PC-9 (cell line): ENCODE measurements at regions not wholly inside any gene's neighbourhood (a gene's known extent, or its start where the extent isn't known, plus 50 kb on each side); places are given as distances from the start of the nearest gene placed in this dataset.

Source experiments
- EZH2 ChIP-seq: fragments of 200-600 bp; sonication (generic); IDR thresholded peaks from 2 replicates; pipeline ENCODE4 v1.8.0; 2017; ENCODE audit warnings: antibody characterized with exemption, low read depth
- TF ChIP-seq, protein P1 (sequence below): fragments of 200-600 bp; sonication (generic); conservative IDR thresholded peaks from 2 replicates; pipeline ENCODE4 v1.6.1; 2017; ENCODE audit warnings: mixed run types, antibody characterized with exemption, mild to moderate bottlenecking, moderate library complexity

DNA sequence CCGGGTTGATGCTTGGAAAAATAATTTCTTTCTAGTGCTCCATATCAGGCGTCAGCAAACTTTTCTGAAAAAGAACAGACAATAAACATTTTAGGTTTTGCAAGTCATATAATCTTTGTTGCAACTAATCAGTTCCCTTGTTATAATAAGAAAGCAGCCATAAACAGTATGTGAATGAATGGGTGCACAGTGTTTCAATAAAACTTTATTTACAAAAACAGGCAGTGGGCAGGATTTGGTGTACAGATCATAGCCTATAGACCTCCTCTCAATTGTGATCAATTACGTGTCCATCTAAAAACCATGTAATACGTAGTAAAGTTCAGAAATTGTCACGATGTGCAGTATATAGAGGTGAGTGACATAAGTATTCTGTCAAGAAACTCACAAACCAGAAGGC lies 143.4 kb downstream of the AREG start:
- TF ChIP-seq, protein P1, sequence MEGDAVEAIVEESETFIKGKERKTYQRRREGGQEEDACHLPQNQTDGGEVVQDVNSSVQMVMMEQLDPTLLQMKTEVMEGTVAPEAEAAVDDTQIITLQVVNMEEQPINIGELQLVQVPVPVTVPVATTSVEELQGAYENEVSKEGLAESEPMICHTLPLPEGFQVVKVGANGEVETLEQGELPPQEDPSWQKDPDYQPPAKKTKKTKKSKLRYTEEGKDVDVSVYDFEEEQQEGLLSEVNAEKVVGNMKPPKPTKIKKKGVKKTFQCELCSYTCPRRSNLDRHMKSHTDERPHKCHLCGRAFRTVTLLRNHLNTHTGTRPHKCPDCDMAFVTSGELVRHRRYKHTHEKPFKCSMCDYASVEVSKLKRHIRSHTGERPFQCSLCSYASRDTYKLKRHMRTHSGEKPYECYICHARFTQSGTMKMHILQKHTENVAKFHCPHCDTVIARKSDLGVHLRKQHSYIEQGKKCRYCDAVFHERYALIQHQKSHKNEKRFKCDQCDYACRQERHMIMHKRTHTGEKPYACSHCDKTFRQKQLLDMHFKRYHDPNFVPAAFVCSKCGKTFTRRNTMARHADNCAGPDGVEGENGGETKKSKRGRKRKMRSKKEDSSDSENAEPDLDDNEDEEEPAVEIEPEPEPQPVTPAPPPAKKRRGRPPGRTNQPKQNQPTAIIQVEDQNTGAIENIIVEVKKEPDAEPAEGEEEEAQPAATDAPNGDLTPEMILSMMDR, result no peak
- no peak for TF ChIP-seq EZH2
